SK-N-SH (cell line): ENCODE measurements at regions not wholly inside any gene's neighbourhood (a gene's known extent, or its start where the extent isn't known, plus 50 kb on each side); places are given as distances from the start of the nearest gene placed in this dataset.

Source experiments
- CTCF ChIA-PET: fragments of 300-600, 350-600 bp; formaldehyde crosslinking; extraction: SDS; loops from one replicate; lab custom pipeline; 2021; lab: Yijun Ruan, JAX
- POLR2A ChIA-PET: fragments of 350-600 bp; sonication (Branson Sonifier 250); formaldehyde crosslinking; extraction: SDS; loops from one replicate; lab custom pipeline; 2020; ENCODE audit warnings: antibody characterized with exemption, inconsistent platforms; lab: Yijun Ruan, JAX
- DNase-seq: peaks from one replicate; pipeline ENCODE4 v3.0.0; 2012
- H2AFZ ChIP-seq: fragments of 200-600 bp; sonication (generic); 2 replicates; pipeline ENCODE4 v1.8.1; 2016; ENCODE audit warnings: antibody characterized with exemption, mild to moderate bottlenecking, low read depth
- H3F3A ChIP-seq: fragments of 200-600 bp; sonication (generic); replicated peaks from 2 replicates; pipeline ENCODE3; 2016; ENCODE audit warnings: antibody characterized with exemption, mild to moderate bottlenecking; ENCODE audit not compliant: insufficient read depth
- H3K27ac ChIP-seq, 2 experiments: fragments of 200-500 bp in 1 of 2; fragments of 200-600 bp in 1 of 2; sonication (Bioruptor generic) in 1 of 2; sonication (generic), shearing (Covaris generic) in 1 of 2; 2 replicates each; pipeline versions ENCODE4 v1.5.1 to v1.6.1; 2014 to 2016; ENCODE audit warnings: low read depth in 2 of 2, inconsistent platforms in 1 of 2, low read length in 1 of 2, mild to moderate bottlenecking in 1 of 2, mixed read lengths in 1 of 2
- H3K27me3 ChIP-seq: fragments of 200-600 bp; sonication (generic), shearing (Covaris generic); 2 replicates; pipeline ENCODE4 v1.6.1; 2016; ENCODE audit warnings: mixed run types; ENCODE audit not compliant: insufficient read depth
- H3K36me3 ChIP-seq, 2 experiments: fragments of 200-500 bp in 1 of 2; fragments of 200-600 bp in 1 of 2; sonication (Bioruptor generic) in 1 of 2; sonication (generic) in 1 of 2; replicated peaks in 1 of 2; 2 replicates each; pipeline versions ENCODE3 to v1.5.1; 2014 to 2016; ENCODE audit warnings: low read length in 1 of 2, mild to moderate bottlenecking in 1 of 2; ENCODE audit not compliant: insufficient read depth in 2 of 2, control insufficient read depth in 1 of 2
- H3K4me1 ChIP-seq, 2 experiments: fragments of 200-500 bp in 1 of 2; fragments of 200-600 bp in 1 of 2; sonication (Bioruptor generic) in 1 of 2; sonication (generic), shearing (Covaris generic) in 1 of 2; 2 replicates each; pipeline versions ENCODE4 v1.5.1 to v1.6.1; 2014 to 2016; ENCODE audit warnings: low read depth in 1 of 2, low read length in 1 of 2, mixed run types in 1 of 2; ENCODE audit not compliant: insufficient read depth in 2 of 2, control insufficient read depth in 1 of 2
- H3K4me2 ChIP-seq: fragments of 200-600 bp; sonication (generic), shearing (Covaris generic); 2 replicates; pipeline ENCODE4 v1.6.1; 2017; ENCODE audit warnings: mixed run types
- H3K4me3 ChIP-seq, 2 experiments: fragments of 200-500 bp in 1 of 2; fragments of 200-600 bp in 1 of 2; sonication (Bioruptor generic) in 1 of 2; sonication (generic), shearing (Covaris generic) in 1 of 2; 2 replicates each; pipeline versions ENCODE4 v1.5.1 to v1.8.1; 2014 to 2016; ENCODE audit warnings: low read depth in 2 of 2, inconsistent platforms in 1 of 2, low read length in 1 of 2, mild to moderate bottlenecking in 1 of 2, mixed read lengths in 1 of 2, moderate library complexity in 1 of 2
- H3K79me2 ChIP-seq: fragments of 200-600 bp; sonication (generic); 2 replicates; pipeline ENCODE4 v1.8.1; 2017; ENCODE audit warnings: mild to moderate bottlenecking; ENCODE audit not compliant: insufficient read depth
- H3K9ac ChIP-seq: fragments of 200-600 bp; sonication (generic); 2 replicates; pipeline ENCODE4 v1.6.1; 2017; ENCODE audit warnings: mixed run types
- H3K9me2 ChIP-seq: fragments of 200-600 bp; sonication (generic); 2 replicates; pipeline ENCODE4 v1.6.1; 2017; ENCODE audit warnings: mixed run types
- H3K9me3 ChIP-seq: fragments of 200-600 bp; sonication (generic); 2 replicates; pipeline ENCODE4 v1.6.1; 2017; ENCODE audit warnings: mixed run types, mild to moderate bottlenecking, moderate library complexity
- H4K20me1 ChIP-seq: fragments of 200-600 bp; sonication (generic); 2 replicates; pipeline ENCODE4 v1.6.1; 2017; ENCODE audit warnings: mild to moderate bottlenecking, mixed run types; ENCODE audit not compliant: insufficient read depth
- ELF1 ChIP-seq: IDR thresholded peaks from 2 replicates; pipeline ENCODE4 v1.4.0; 2012
- FOXJ3 ChIP-seq: sonication (generic); formaldehyde crosslinking; IDR thresholded peaks from 2 replicates; pipeline ENCODE4 v1.5.1; 2020; ENCODE audit warnings: mild to moderate bottlenecking, missing genetic modification reagents
- GABPA ChIP-seq: IDR thresholded peaks from 2 replicates; pipeline ENCODE4 v1.4.0; 2012; ENCODE audit warnings: low read depth, mild to moderate bottlenecking
- GATA2 ChIP-seq: sonication (generic); formaldehyde crosslinking; IDR thresholded peaks from 2 replicates; pipeline ENCODE4 v1.5.0; 2020; ENCODE audit warnings: mild to moderate bottlenecking, missing genetic modification reagents
- IRF3 ChIP-seq: fragments of 150-350 bp; IDR thresholded peaks from 2 replicates; pipeline ENCODE4 v1.6.1; 2016; ENCODE audit warnings: mild to moderate bottlenecking, low read depth, low read length
- MAX ChIP-seq: IDR thresholded peaks from 2 replicates; pipeline ENCODE4 v1.4.0; 2012; ENCODE audit warnings: low read depth
- NFIC ChIP-seq: IDR thresholded peaks from 2 replicates; pipeline ENCODE4 v1.4.0; 2012; ENCODE audit warnings: borderline replicate concordance
- PBX3 ChIP-seq: IDR thresholded peaks from 2 replicates; pipeline ENCODE4; 2012
- POLR2AphosphoS5 ChIP-seq: IDR thresholded peaks from 2 replicates; pipeline ENCODE4 v1.6.1; 2012; ENCODE audit warnings: low read depth, low read length
- SIN3A ChIP-seq: IDR thresholded peaks from 2 replicates; pipeline ENCODE4 v1.6.1; 2012; ENCODE audit warnings: low read depth, mild to moderate bottlenecking, low read length, moderate library complexity, borderline replicate concordance
- SMC3 ChIP-seq: IDR thresholded peaks from 2 replicates; pipeline ENCODE4 v1.6.1; 2012; ENCODE audit warnings: low read depth, low read length, improper control_type of control experiment
- USF2 ChIP-seq: fragments of 150-350 bp; IDR thresholded peaks from 2 replicates; pipeline ENCODE4 v1.6.1; 2017; ENCODE audit warnings: antibody characterized with exemption, low read length, low read depth, borderline replicate concordance
- ZBTB33 ChIP-seq: IDR thresholded peaks from 2 replicates; pipeline ENCODE4 v1.4.0; 2012; ENCODE audit warnings: low read depth, borderline replicate concordance
- WGBS: methylation state at CpG from one replicate; pipeline ENCODE4 v1.1.6; 2017; ENCODE audit warnings: low lambda C conversion rate; 5-methylcytosine and 5-hydroxymethylcytosine counted together

- TF ChIP-seq POLR2AphosphoS5 (no peak), ZBTB33 (no peak), GABPA (no peak), MAX (no peak), FOXJ3 (CRISPR knock-in tag) (no peak), PBX3 (no peak), SMC3 (no peak), ELF1 (no peak), SIN3A (no peak)
These were observed 235.1 kb upstream of the HCCS start (continued) for GRCh38 chrX:10875995-10876394.

- Histone ChIP-seq H2AFZ (no peak overlapping the region), H3K9me3 (no peaks in the 10 kb centered on the region), H3K36me3 (no peaks in the 10 kb centered on the region), H3K27ac (no peak overlapping the region)
- CTCF ChIA-PET, result no interaction called here
- DNase-seq, result no peak
- no peak for TF ChIP-seq PBX3
- TF ChIP-seq, all 33 proteins: peak for 0
- WGBS, result 51% methylated on average over 4 of the region's 4 CpGs
- Histone ChIP-seq H3F3A (no peaks in the 10 kb centered on the region), H3K4me1 (no peaks in the 10 kb centered on the region), H4K20me1 (no peaks in the 10 kb centered on the region), H3K9me2 (no peaks in the 10 kb centered on the region), H3K27me3 (no peaks in the 10 kb centered on the region), H3K9ac (no peak overlapping the region), H3K79me2 (no peaks in the 10 kb centered on the region), H3K4me2 (no peak overlapping the region), H3K4me3 (no peak overlapping the region)
- POLR2A ChIA-PET, result no interaction called here
These were observed 228.6 kb upstream of the HCCS start for GRCh38 chrX:10882484-10882883.

GRCh38 chrX:10884246-10884645 lies 226.9 kb upstream of the HCCS start:
- 44% methylated on average over 2 of the region's 2 CpGs for WGBS
- CTCF ChIA-PET, result no interaction called here

More at GRCh38 chrX:10884246-10884645, 226.9 kb upstream of the HCCS start:
- H3K4me3 ChIP-seq, result no peak overlapping the region
- no peaks in the 10 kb centered on the region for H3K9me3 ChIP-seq
- DNase-seq, result no peak
- no peaks in the 10 kb centered on the region for H4K20me1 ChIP-seq
- no peak overlapping the region for H3K27ac ChIP-seq
- no peak overlapping the region for H3K9ac ChIP-seq
- H3K4me2 ChIP-seq, result no peak overlapping the region
- no peaks in the 10 kb centered on the region for H3K27me3 ChIP-seq
- H2AFZ ChIP-seq, result no peak overlapping the region
- no peaks in the 10 kb centered on the region for H3K4me1 ChIP-seq
- no peaks in the 10 kb centered on the region for H3F3A ChIP-seq
- no peaks in the 10 kb centered on the region for H3K36me3 ChIP-seq
- POLR2A ChIA-PET, result no interaction called here
- H3K79me2 ChIP-seq, result no peaks in the 10 kb centered on the region
- TF ChIP-seq SMC3 (no peak), USF2 (no peak), IRF3 (no peak), FOXJ3 (CRISPR knock-in tag) (no peak), SIN3A (no peak), NFIC (no peak), GATA2 (CRISPR knock-in tag) (no peak), MAX (no peak)
- H3K9me2 ChIP-seq, result no peaks in the 10 kb centered on the region
